PC-9 (cell line): ENCODE measurements at regions not wholly inside any gene's neighbourhood (a gene's known extent, or its start where the extent isn't known, plus 50 kb on each side); places are given as distances from the start of the nearest gene placed in this dataset.

Source experiments
- EZH2 ChIP-seq: fragments of 200-600 bp; sonication (generic); IDR thresholded peaks from 2 replicates; pipeline ENCODE4 v1.8.0; 2017; ENCODE audit warnings: antibody characterized with exemption, low read depth
- TF ChIP-seq, protein P1 (sequence below): fragments of 200-600 bp; sonication (generic); conservative IDR thresholded peaks from 2 replicates; pipeline ENCODE4 v1.6.1; 2017; ENCODE audit warnings: mixed run types, antibody characterized with exemption, mild to moderate bottlenecking, moderate library complexity

DNA sequence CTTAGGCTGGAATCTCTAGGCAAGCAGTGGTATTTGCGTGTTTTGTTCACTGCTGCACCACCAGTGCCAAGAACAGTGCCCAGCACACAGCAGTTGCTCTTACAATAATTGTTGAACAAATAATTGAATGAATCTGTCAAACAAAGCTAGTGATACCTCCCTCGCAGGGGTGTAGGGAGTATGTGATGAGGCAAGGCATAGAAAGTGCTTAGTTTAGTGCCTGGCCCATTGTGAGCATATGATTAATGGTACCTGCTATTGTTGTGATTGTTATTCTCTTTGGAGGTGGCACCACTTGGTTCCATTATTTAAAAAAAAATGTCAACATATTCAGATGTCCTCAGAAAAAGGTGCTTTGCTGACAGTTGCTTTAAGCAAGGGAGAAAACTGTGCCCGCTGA, 210.1 kb upstream of the TBX3 start:
- TF ChIP-seq, protein P1, sequence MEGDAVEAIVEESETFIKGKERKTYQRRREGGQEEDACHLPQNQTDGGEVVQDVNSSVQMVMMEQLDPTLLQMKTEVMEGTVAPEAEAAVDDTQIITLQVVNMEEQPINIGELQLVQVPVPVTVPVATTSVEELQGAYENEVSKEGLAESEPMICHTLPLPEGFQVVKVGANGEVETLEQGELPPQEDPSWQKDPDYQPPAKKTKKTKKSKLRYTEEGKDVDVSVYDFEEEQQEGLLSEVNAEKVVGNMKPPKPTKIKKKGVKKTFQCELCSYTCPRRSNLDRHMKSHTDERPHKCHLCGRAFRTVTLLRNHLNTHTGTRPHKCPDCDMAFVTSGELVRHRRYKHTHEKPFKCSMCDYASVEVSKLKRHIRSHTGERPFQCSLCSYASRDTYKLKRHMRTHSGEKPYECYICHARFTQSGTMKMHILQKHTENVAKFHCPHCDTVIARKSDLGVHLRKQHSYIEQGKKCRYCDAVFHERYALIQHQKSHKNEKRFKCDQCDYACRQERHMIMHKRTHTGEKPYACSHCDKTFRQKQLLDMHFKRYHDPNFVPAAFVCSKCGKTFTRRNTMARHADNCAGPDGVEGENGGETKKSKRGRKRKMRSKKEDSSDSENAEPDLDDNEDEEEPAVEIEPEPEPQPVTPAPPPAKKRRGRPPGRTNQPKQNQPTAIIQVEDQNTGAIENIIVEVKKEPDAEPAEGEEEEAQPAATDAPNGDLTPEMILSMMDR: no peak
- no peak for TF ChIP-seq EZH2
